A673 (cell line): ENCODE measurements at regions not wholly inside any gene's neighbourhood (a gene's known extent, or its start where the extent isn't known, plus 50 kb on each side); places are given as distances from the start of the nearest gene placed in this dataset.

Experiments used
- BruUV-seq: library from RNA; stranded (reverse); fragments of 400-500 nt; replicated peaks from 2 replicates; lab custom pipeline; 2021; lab: Mats Ljungman, UMichigan
- CTCF ChIA-PET: fragments of 300-600 bp; sonication (Branson Sonifier 250); formaldehyde crosslinking; loops from one replicate; lab custom pipeline; 2022; ENCODE audit warnings: antibody characterized with exemption; lab: Charles Lee
- POLR2A ChIA-PET: fragments of 300-600 bp; sonication (Branson Sonifier 250); formaldehyde crosslinking; loops from one replicate; lab custom pipeline; 2022; ENCODE audit warnings: antibody characterized with exemption; ENCODE audit not compliant: low non-redundant PET; lab: Charles Lee
- DNase-seq: peaks from one replicate; pipeline ENCODE4 v3.0.0-alpha.2; 2015; ENCODE audit warnings: low spot score
- H3K27ac ChIP-seq: fragments of 200-600 bp; sonication (generic); 2 replicates; pipeline ENCODE4 v1.5.1; 2016; ENCODE audit warnings: mixed run types, low read depth, mild to moderate bottlenecking, mixed read lengths, antibody characterized with exemption, low read length; ENCODE audit not compliant: poor library complexity, severe bottlenecking
- H3K27me3 ChIP-seq: fragments of 200-600 bp; sonication (generic); replicated peaks from 2 replicates; pipeline ENCODE4 v1.6.1; 2017; ENCODE audit warnings: mixed run types, low read depth, mild to moderate bottlenecking, mixed read lengths, antibody characterized with exemption, low read length; ENCODE audit not compliant: insufficient read depth, poor library complexity
- H3K36me3 ChIP-seq: fragments of 200-600 bp; sonication (generic); 2 replicates; pipeline ENCODE4 v1.6.1; 2016; ENCODE audit warnings: mixed run types, mild to moderate bottlenecking, mixed read lengths, antibody characterized with exemption, low read length; ENCODE audit not compliant: insufficient read depth, poor library complexity, severe bottlenecking
- H3K4me1 ChIP-seq: fragments of 200-600 bp; sonication (generic); 2 replicates; pipeline ENCODE4 v1.6.1; 2017; ENCODE audit warnings: mixed run types, mild to moderate bottlenecking, mixed read lengths, antibody characterized with exemption, low read length; ENCODE audit not compliant: insufficient read depth, poor library complexity, severe bottlenecking
- H3K4me3 ChIP-seq: fragments of 200-600 bp; sonication (generic); 2 replicates; pipeline ENCODE4 v1.5.1; 2016; ENCODE audit warnings: low read depth, mixed run types, mild to moderate bottlenecking, mixed read lengths, low read length; ENCODE audit not compliant: poor library complexity, severe bottlenecking
- H3K9me3 ChIP-seq: fragments of 200-600 bp; sonication (generic); 2 replicates; pipeline ENCODE4 v1.6.1; 2016; ENCODE audit warnings: mixed run types, low read depth, mild to moderate bottlenecking, mixed read lengths, antibody characterized with exemption, low read length; ENCODE audit not compliant: poor library complexity, severe bottlenecking
- CTCF ChIP-seq: fragments of 300-800, 200-600 bp; sonication (generic); conservative IDR thresholded peaks from 2 replicates; pipeline ENCODE4 v1.5.1; 2017; ENCODE audit warnings: low read depth, mild to moderate bottlenecking, antibody characterized with exemption, low read length, moderate library complexity, mixed read lengths
- EZH2 ChIP-seq: fragments of 200-600 bp; sonication (generic); IDR thresholded peaks from 2 replicates; pipeline ENCODE4 v1.6.1; 2017; ENCODE audit warnings: borderline replicate concordance, low read depth, mild to moderate bottlenecking, mixed read lengths, antibody characterized with exemption, low read length; ENCODE audit not compliant: poor library complexity, severe bottlenecking
- intact Hi-C: fragments of 100-400 bp; cut with micrococcal nuclease; formaldehyde crosslinking; loops from one replicate; pipeline ENCODE4 v1.10.0; 2022; ENCODE audit not compliant: unreplicated experiment

GRCh38 chr10:10313149-10313835 lies 704.4 kb upstream of the CELF2 start:
- TF ChIP-seq CTCF (no peak), EZH2 (no peak)
- H3K4me1 ChIP-seq: no peaks in the 10 kb centered on the region
- H3K27me3 ChIP-seq: no peaks in the 10 kb centered on the region
- no peak for DNase-seq
- no TSS peak for BruUV-seq
- H3K27ac ChIP-seq: no peak overlapping the region
- intact Hi-C loops: no loop called here
- H3K36me3 ChIP-seq: no peaks in the 10 kb centered on the region
- ChIA-PET CTCF (no interaction called here), POLR2A (no interaction called here)
- no peak overlapping the region for H3K4me3 ChIP-seq
- H3K9me3 ChIP-seq: peaks cover 4% of the 10 kb centered on the region

DNA sequence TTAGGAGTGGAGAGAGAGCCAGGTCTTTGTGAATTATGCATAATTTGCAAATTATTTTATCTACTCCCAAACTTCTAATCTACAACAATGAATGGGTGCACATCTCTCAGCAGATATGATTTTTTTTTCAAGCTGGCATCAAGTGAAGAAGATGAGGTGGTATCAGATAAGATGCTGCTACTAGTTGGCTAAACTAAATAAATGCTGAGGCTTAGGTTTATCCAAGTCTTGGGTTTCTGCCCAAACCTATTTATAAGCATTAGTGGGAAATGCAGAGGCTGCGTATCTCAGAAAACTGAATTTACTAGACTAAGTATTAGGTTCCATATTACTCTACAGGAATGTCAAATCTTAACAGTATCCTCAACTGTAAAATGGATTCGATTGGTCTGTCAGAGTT lies 703.0 kb upstream of the CELF2 start:
- H3K4me1 ChIP-seq: no peaks in the 10 kb centered on the region
- H3K9me3 ChIP-seq: peaks cover 4% of the 10 kb centered on the region
- ChIA-PET CTCF (no interaction called here), POLR2A (no interaction called here)
- no peak for DNase-seq
- no peaks in the 10 kb centered on the region for H3K27me3 ChIP-seq
- intact Hi-C loops: no loop called here
- H3K27ac ChIP-seq: no peak overlapping the region
- no peak overlapping the region for H3K4me3 ChIP-seq
- no peak for TF ChIP-seq EZH2
- TF ChIP-seq CTCF: no peak
- H3K36me3 ChIP-seq: no peaks in the 10 kb centered on the region
- no TSS peak for BruUV-seq

GRCh38 chr10:10315989-10316388 lies 701.7 kb upstream of the CELF2 start:
- BruUV-seq: no TSS peak
- no peaks in the 10 kb centered on the region for H3K36me3 ChIP-seq
- ChIA-PET CTCF (no interaction called here), POLR2A (no interaction called here)
- no peak for TF ChIP-seq CTCF
- TF ChIP-seq EZH2: no peak
- H3K4me1 ChIP-seq: no peaks in the 10 kb centered on the region
- H3K9me3 ChIP-seq: peaks cover 4% of the 10 kb centered on the region
- H3K27me3 ChIP-seq: no peaks in the 10 kb centered on the region
- H3K4me3 ChIP-seq: no peak overlapping the region
- no peak overlapping the region for H3K27ac ChIP-seq
- intact Hi-C loops: no loop called here
- DNase-seq: no peak
